VCaP (cell line): ENCODE measurements at regions not wholly inside any gene's neighbourhood (a gene's known extent, or its start where the extent isn't known, plus 50 kb on each side); places are given as distances from the start of the nearest gene placed in this dataset.

Source experiments
- H3K27ac ChIP-seq: fragments of 450-650 bp; 2 replicates; pipeline ENCODE4 v1.5.1; 2017
- TF ChIP-seq, protein P1 (sequence below): fragments of 450-650 bp; conservative IDR thresholded peaks from 2 replicates; pipeline ENCODE4 v1.5.1; 2017; ENCODE audit warnings: mild to moderate bottlenecking, moderate library complexity

GRCh38 chr7:136030867-136031318 is 53.7 kb upstream of the MTPN start:
- TF ChIP-seq, protein P1, sequence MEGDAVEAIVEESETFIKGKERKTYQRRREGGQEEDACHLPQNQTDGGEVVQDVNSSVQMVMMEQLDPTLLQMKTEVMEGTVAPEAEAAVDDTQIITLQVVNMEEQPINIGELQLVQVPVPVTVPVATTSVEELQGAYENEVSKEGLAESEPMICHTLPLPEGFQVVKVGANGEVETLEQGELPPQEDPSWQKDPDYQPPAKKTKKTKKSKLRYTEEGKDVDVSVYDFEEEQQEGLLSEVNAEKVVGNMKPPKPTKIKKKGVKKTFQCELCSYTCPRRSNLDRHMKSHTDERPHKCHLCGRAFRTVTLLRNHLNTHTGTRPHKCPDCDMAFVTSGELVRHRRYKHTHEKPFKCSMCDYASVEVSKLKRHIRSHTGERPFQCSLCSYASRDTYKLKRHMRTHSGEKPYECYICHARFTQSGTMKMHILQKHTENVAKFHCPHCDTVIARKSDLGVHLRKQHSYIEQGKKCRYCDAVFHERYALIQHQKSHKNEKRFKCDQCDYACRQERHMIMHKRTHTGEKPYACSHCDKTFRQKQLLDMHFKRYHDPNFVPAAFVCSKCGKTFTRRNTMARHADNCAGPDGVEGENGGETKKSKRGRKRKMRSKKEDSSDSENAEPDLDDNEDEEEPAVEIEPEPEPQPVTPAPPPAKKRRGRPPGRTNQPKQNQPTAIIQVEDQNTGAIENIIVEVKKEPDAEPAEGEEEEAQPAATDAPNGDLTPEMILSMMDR, result no peak
- no peak overlapping the region for H3K27ac ChIP-seq

- H3K27ac ChIP-seq, result no peak overlapping the region
- TF ChIP-seq, protein P1, result no peak
Measured at GRCh38 chr7:136030330-136030729, 53.2 kb upstream of the MTPN start.

DNA sequence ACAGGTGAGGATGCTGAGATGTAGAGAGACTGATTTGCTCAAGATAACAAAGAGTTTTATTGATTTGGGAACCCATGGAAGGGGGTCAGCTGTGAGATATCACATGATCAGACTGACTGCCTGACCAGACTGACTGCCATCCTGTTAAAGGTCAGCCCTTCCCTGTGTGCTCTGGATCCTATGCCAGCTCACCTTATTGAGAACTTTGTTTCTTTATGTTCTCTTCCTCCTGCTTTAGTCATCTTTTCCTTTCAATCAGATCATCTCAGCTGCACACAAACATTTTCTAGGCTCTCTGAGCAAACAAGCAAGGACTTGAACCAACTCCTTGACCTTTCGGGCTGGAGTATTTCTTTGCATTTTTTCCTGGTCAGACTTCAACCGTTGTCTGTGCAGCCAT is 50.0 kb upstream of the MTPN start:
- H3K27ac ChIP-seq, result no peak overlapping the region
- TF ChIP-seq, protein P1, result no peak
